Central memory CD8-positive, alpha-beta T cell (primary cell): ENCODE measurements at regions not wholly inside any gene's neighbourhood (a gene's known extent, or its start where the extent isn't known, plus 50 kb on each side); places are given as distances from the start of the nearest gene placed in this dataset.

Experiments used
- ATAC-seq: fragments of 150-1000 bp; cut with Tn5 transposase; replicated peaks from 2 replicates; pipeline ENCODE4 v1.10.0; 2022; ENCODE audit warnings: mild to moderate bottlenecking, moderate FRiP score, moderate number of reproducible peaks; ENCODE audit not compliant: poor library complexity, severe bottlenecking; ENCODE audit errors: extremely low read depth
- DNase-seq, 2 donors: peaks; one replicate each; pipeline ENCODE4 v3.0.0; 2021; ENCODE audit warnings: low spot score in 2 of 2
- H3K27ac Mint-ChIP-seq: one replicate; pipeline ENCODE4 v1.8.0; 2022; ENCODE audit warnings: low read depth, mild to moderate bottlenecking, moderate library complexity, mixed read lengths
- H3K27me3 Mint-ChIP-seq: one replicate; pipeline ENCODE4 v1.8.0; 2022; ENCODE audit warnings: mixed read lengths
- H3K36me3 Mint-ChIP-seq: one replicate; pipeline ENCODE4 v1.8.0; 2022; ENCODE audit warnings: mild to moderate bottlenecking, moderate library complexity, mixed read lengths; ENCODE audit not compliant: insufficient read depth
- H3K4me1 Mint-ChIP-seq: one replicate; pipeline ENCODE4 v1.8.0; 2022; ENCODE audit warnings: mixed read lengths
- H3K4me3 Mint-ChIP-seq: one replicate; pipeline ENCODE4 v1.8.0; 2022; ENCODE audit warnings: mild to moderate bottlenecking, moderate library complexity, mixed read lengths
- H3K9me3 Mint-ChIP-seq: one replicate; pipeline ENCODE4 v1.8.0; 2022; ENCODE audit warnings: mixed read lengths

GRCh38 chr9:11537566-11537965, 924.8 kb upstream of the PTPRD start:
- Mint-ChIP-seq H3K27ac (no peak overlapping the region), H3K9me3 (peaks cover 18% of the 10 kb centered on the region), H3K4me1 (no peaks in the 10 kb centered on the region), H3K4me3 (no peak overlapping the region), H3K36me3 (no peaks in the 10 kb centered on the region), H3K27me3 (no peaks in the 10 kb centered on the region)
- DNase-seq, result no peak
- ATAC-seq, result no peak

- no peaks in the 10 kb centered on the region for H3K4me1 Mint-ChIP-seq
- peaks cover 6% of the 10 kb centered on the region for H3K9me3 Mint-ChIP-seq
- ATAC-seq (no peak), DNase-seq (no peak)
- no peak overlapping the region for H3K27ac Mint-ChIP-seq
- no peaks in the 10 kb centered on the region for H3K36me3 Mint-ChIP-seq
- H3K4me3 Mint-ChIP-seq, result no peak overlapping the region
- H3K27me3 Mint-ChIP-seq, result no peaks in the 10 kb centered on the region
These were observed 930.0 kb upstream of the PTPRD start for GRCh38 chr9:11542781-11543180.

- ATAC-seq, result no peak
- H3K27ac Mint-ChIP-seq, result no peak overlapping the region
- no peaks in the 10 kb centered on the region for H3K27me3 Mint-ChIP-seq
- H3K9me3 Mint-ChIP-seq, result peaks cover 6% of the 10 kb centered on the region
- H3K4me3 Mint-ChIP-seq, result no peak overlapping the region
- H3K4me1 Mint-ChIP-seq, result no peaks in the 10 kb centered on the region
- DNase-seq, result no peak
- H3K36me3 Mint-ChIP-seq, result no peaks in the 10 kb centered on the region
These were observed 933.4 kb upstream of the PTPRD start for GRCh38 chr9:11546231-11546630.

DNA sequence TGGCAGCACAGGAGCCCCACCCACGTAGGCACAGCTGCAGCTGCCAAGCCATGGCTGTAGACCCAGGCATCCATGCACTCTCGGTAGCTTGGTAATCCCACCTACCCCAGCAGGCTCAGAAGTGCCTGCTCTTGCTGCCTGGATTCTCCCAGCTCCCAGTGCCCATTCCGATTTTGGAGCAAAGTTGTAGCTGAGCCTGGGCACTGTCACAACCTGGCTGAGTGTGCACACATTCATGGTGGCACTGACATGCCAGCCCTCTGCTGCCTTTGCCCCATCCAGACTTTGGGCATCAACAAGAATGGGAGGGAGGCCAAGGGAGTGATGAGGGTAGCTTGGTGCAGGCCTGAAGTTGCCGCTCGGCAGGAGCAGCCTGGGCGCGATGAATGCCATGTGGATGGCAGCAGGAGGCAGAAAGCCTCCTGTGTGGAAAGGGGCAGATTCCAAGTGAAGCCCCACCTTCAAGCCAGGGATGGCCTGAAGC, 936.6 kb upstream of the PTPRD start:
- Mint-ChIP-seq H3K4me3 (no peak overlapping the region), H3K27ac (no peak overlapping the region), H3K36me3 (no peaks in the 10 kb centered on the region), H3K9me3 (peaks cover 11% of the 10 kb centered on the region), H3K4me1 (no peaks in the 10 kb centered on the region), H3K27me3 (no peaks in the 10 kb centered on the region)
- DNase-seq (no peak), ATAC-seq (no peak)

DNA sequence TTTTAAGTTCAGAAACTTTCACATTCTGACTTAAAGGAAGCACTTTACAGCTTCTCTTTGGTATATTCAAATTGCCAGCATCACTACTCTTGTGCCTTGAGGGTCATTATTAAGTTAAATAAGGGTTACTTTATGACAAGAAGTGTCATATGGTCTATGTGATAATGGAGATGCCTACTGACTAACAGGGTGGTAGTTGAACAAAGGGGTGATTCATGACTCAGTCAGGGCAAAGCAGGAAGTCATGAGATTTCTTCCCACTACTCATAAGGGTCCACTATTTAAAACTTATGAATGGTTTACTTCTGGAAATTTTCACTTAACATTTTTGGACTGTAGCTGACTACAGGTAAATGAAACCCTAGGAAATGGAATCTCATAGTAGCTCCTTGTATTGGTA, 938.3 kb upstream of the PTPRD start:
- DNase-seq (no peak), ATAC-seq (no peak)
- H3K27ac Mint-ChIP-seq, result no peak overlapping the region
- H3K27me3 Mint-ChIP-seq, result no peaks in the 10 kb centered on the region
- peaks cover 11% of the 10 kb centered on the region for H3K9me3 Mint-ChIP-seq
- no peaks in the 10 kb centered on the region for H3K4me1 Mint-ChIP-seq
- no peaks in the 10 kb centered on the region for H3K36me3 Mint-ChIP-seq
- H3K4me3 Mint-ChIP-seq, result no peak overlapping the region

DNA sequence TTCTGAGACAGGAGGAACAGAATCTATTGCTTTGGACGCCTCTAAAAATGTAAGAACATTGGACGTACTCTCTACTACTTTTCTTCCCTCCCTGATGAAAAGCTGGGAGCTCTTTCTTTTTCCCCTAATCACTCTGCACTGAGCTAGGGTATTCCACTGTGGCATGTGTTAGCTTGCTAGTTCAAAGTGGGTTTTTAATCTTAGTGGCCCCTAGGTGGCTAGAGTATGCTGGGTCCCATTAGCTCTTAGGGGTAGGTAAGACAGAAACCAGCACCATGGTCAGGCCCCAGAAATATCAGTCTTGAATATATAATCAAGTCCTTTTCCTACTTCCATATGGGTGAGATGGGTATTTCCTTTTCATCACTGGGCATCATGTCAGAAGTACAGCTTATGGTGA, 945.2 kb upstream of the PTPRD start:
- H3K9me3 Mint-ChIP-seq, result peaks cover 16% of the 10 kb centered on the region
- DNase-seq, result no peak
- no peaks in the 10 kb centered on the region for H3K36me3 Mint-ChIP-seq
- H3K4me3 Mint-ChIP-seq, result no peak overlapping the region
- no peaks in the 10 kb centered on the region for H3K27me3 Mint-ChIP-seq
- H3K4me1 Mint-ChIP-seq, result no peaks in the 10 kb centered on the region
- H3K27ac Mint-ChIP-seq, result no peak overlapping the region
- ATAC-seq, result no peak

DNA sequence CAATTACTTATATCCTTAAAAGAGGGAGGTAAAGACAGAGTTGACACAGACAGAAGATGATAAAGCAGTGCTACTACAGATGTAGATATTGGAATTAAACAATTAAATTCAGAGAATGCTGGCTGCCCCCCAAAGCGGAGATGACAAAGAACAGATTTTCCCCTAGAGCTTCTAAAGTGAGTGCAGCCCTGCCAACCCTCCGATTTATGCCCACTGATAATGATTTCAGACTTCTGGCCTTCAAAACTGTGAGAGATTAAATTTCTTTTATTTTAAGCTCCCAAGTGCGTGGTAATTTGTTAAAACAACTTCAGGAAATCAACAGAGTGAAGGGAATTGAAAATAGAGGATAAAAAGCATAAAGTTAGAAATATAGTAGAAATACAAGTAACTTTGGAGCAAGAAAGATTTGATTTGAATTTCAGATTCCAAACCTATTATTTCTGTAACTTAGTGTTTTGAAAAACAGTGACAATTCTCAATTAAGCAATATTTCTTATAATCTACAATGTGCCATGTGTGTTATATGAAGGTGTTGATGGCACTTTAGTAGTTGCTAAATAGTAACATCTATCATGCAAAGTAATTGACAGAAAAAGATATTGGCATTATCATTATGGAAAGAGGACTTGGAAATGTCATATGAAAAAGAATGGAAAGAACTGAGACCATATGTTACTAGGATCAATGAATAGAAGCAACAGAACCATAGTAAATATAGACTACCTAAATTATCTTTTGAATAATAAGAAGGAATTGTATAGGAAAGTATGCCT, 946.4 kb upstream of the PTPRD start:
- H3K9me3 Mint-ChIP-seq, result peaks cover 16% of the 10 kb centered on the region
- no peak overlapping the region for H3K27ac Mint-ChIP-seq
- H3K27me3 Mint-ChIP-seq, result no peaks in the 10 kb centered on the region
- H3K4me3 Mint-ChIP-seq, result no peak overlapping the region
- no peaks in the 10 kb centered on the region for H3K36me3 Mint-ChIP-seq
- ATAC-seq (no peak), DNase-seq (no peak)
- no peaks in the 10 kb centered on the region for H3K4me1 Mint-ChIP-seq

DNA sequence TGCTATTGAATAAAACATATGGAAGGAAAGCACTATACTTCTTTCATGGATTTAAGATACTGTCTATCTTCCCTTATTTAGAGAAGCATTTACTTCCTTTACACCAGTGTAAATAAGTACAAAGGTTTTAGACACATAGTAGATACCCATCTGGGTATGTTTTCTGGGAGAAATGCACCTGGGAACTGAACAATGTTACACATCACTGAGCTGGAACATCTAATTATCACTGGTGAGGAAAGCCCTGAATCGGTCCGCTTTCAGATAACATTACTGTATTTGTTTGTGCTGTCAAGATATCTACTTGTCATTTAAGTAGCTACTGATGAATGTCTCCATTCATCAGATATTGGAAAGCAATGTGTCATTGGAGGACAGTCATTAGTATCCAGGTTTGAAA, 964.7 kb upstream of the PTPRD start:
- no peaks in the 10 kb centered on the region for H3K27me3 Mint-ChIP-seq
- no peak for ATAC-seq
- H3K27ac Mint-ChIP-seq, result no peak overlapping the region
- H3K36me3 Mint-ChIP-seq, result no peaks in the 10 kb centered on the region
- DNase-seq, result no peak
- peaks cover 17% of the 10 kb centered on the region for H3K9me3 Mint-ChIP-seq
- H3K4me1 Mint-ChIP-seq, result no peaks in the 10 kb centered on the region
- H3K4me3 Mint-ChIP-seq, result no peak overlapping the region

DNA sequence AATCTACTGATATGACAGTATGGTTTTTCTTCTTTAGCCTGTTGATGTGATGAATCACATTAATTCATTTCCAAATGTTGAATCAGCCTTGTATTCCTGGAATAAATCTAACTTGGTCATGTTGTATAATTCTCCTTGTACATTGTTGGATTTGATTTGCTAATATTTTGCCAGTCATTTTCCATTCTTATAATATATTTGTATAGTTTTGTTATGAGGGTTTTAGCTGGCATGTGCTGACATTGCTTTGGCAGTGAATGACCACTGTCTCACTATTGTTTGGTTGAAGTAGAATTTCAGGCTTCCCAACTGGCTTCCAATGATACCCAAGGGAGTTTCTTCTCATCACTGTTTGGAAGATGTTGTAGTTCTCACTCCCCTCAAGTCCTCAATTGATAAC, 983.0 kb upstream of the PTPRD start:
- Mint-ChIP-seq H3K36me3 (no peaks in the 10 kb centered on the region), H3K9me3 (peaks cover 12% of the 10 kb centered on the region), H3K27me3 (no peaks in the 10 kb centered on the region), H3K4me1 (no peaks in the 10 kb centered on the region), H3K4me3 (no peak overlapping the region), H3K27ac (no peak overlapping the region)
- DNase-seq, result no peak
- no peak for ATAC-seq

DNA sequence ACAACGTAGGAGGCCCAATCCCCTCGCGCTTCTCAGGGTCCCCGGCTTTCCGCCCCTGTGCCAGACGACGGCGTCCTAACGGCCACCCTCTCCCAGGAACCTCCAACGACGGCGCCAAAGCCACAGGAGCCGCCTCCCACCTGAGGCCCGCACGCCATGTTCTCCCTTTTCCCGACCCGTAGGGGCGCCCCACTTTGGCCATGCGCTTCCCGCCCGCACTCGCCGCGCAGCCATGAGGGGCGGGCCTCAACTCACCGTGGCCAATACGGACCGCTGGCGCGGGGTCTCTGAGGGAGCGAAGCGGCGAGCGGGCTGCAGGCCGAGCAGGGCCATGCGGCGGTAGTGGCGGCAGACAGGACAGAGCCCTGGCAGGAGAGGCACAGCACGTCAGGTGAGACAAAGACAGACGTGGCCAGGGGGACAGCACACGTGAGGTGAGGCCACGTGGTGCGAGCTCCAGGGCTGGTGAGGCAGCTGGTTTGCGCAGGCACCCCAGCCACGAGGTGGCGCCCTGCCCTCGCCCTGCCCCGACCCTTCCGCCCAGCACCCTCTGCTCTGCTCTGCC, 1005.5 kb upstream of the PTPRD start:
- ATAC-seq, result no peak
- Mint-ChIP-seq H3K4me1 (no peaks in the 10 kb centered on the region), H3K9me3 (peaks cover 21% of the 10 kb centered on the region), H3K4me3 (no peak overlapping the region), H3K27me3 (no peaks in the 10 kb centered on the region), H3K27ac (no peak overlapping the region), H3K36me3 (peaks cover 1% of the 10 kb centered on the region)
- no peak for DNase-seq

- Mint-ChIP-seq H3K36me3 (no peaks in the 10 kb centered on the region), H3K4me1 (no peaks in the 10 kb centered on the region), H3K27ac (no peak overlapping the region), H3K4me3 (no peak overlapping the region), H3K9me3 (peaks cover 17% of the 10 kb centered on the region), H3K27me3 (no peaks in the 10 kb centered on the region)
- DNase-seq (no peak), ATAC-seq (no peak)
These were observed 1019.9 kb upstream of the PTPRD start for GRCh38 chr9:11632691-11633090.

GRCh38 chr9:11646831-11647230, 1034.0 kb upstream of the PTPRD start:
- Mint-ChIP-seq H3K27me3 (no peaks in the 10 kb centered on the region), H3K9me3 (peaks cover 6% of the 10 kb centered on the region), H3K4me3 (no peak overlapping the region), H3K4me1 (no peaks in the 10 kb centered on the region), H3K36me3 (no peaks in the 10 kb centered on the region), H3K27ac (no peak overlapping the region)
- no peak for ATAC-seq
- DNase-seq, result no peak

GRCh38 chr9:11653867-11654266, 1039.3 kb upstream of the TYRP1 start:
- H3K9me3 Mint-ChIP-seq, result peaks cover 22% of the 10 kb centered on the region
- no peak overlapping the region for H3K4me3 Mint-ChIP-seq
- no peaks in the 10 kb centered on the region for H3K27me3 Mint-ChIP-seq
- no peaks in the 10 kb centered on the region for H3K36me3 Mint-ChIP-seq
- ATAC-seq (no peak), DNase-seq (no peak)
- no peak overlapping the region for H3K27ac Mint-ChIP-seq
- no peaks in the 10 kb centered on the region for H3K4me1 Mint-ChIP-seq
